Tibial nerve (tissue), 4 donors: ENCODE measurements at regions not wholly inside any gene's neighbourhood (a gene's known extent, or its start where the extent isn't known, plus 50 kb on each side); places are given as distances from the start of the nearest gene placed in this dataset.
"Not testable (repeated sequence)": the region's sequence is repeated elsewhere in the genome, so short reads cannot be mapped to it uniquely, and the experiment has no call there.

Experiments
- DNase-seq, 2 donors: peaks; one replicate each; pipeline ENCODE4 v3.0.0-alpha.2; 2019; ENCODE audit warnings: low spot score in 2 of 2
- H3K27ac ChIP-seq, 4 donors: fragments of 200-600 bp; sonication (generic) in 3 of 4; one replicate each; pipeline ENCODE4 v1.5.1; 2017 to 2019; ENCODE audit warnings: mild to moderate bottlenecking in 1 of 4
- H3K27me3 ChIP-seq, 2 donors: fragments of 200-600 bp; sonication (generic) in 1 of 2; one replicate each; pipeline versions ENCODE4 v1.5.1 to v1.6.0; 2017 to 2019
- H3K36me3 ChIP-seq, 3 donors: fragments of 200-600 bp; sonication (generic); one replicate each; pipeline ENCODE4 v1.5.1; 2018 to 2019
- H3K4me1 ChIP-seq, 4 donors: fragments of 200-600 bp; sonication (generic) in 3 of 4; one replicate each; pipeline ENCODE4 v1.5.1; 2017 to 2019
- H3K4me3 ChIP-seq, 4 donors: fragments of 200-600 bp; sonication (generic) in 3 of 4; one replicate each; pipeline ENCODE4 v1.5.1; 2017 to 2019; ENCODE audit warnings: mild to moderate bottlenecking in 1 of 4, moderate library complexity in 1 of 4
- H3K9me3 ChIP-seq, 4 donors: fragments of 200-600 bp; sonication (generic) in 3 of 4; one replicate each; pipeline ENCODE4 v1.5.1; 2017 to 2019
- EP300 ChIP-seq, 2 donors: sonication (generic); formaldehyde crosslinking; IDR thresholded peaks; one replicate each; pipeline ENCODE4 v1.6.1; 2017; ENCODE audit warnings: antibody characterized with exemption in 2 of 2, mild to moderate bottlenecking in 1 of 2
- POLR2A ChIP-seq, 2 donors: fragments of 450-650 bp; IDR thresholded peaks; one replicate each; pipeline ENCODE4 v1.6.1; 2017; ENCODE audit warnings: antibody characterized with exemption in 2 of 2, mild to moderate bottlenecking in 2 of 2, moderate library complexity in 2 of 2
- WGBS, 2 donors: methylation state at CpG; one replicate each; pipeline ENCODE4 v1.1.5; 2018; 5-methylcytosine and 5-hydroxymethylcytosine counted together
- TF ChIP-seq, protein P1 (sequence below), 5 experiments: fragments of 200-600 bp in 3 of 5; fragments of 450-650 bp in 2 of 5; sonication (generic) in 3 of 5; IDR thresholded peaks; one replicate each; pipeline ENCODE4 v1.5.1; 2016 to 2019; ENCODE audit warnings: antibody characterized with exemption in 5 of 5, mild to moderate bottlenecking in 3 of 5, moderate library complexity in 2 of 5

DNA sequence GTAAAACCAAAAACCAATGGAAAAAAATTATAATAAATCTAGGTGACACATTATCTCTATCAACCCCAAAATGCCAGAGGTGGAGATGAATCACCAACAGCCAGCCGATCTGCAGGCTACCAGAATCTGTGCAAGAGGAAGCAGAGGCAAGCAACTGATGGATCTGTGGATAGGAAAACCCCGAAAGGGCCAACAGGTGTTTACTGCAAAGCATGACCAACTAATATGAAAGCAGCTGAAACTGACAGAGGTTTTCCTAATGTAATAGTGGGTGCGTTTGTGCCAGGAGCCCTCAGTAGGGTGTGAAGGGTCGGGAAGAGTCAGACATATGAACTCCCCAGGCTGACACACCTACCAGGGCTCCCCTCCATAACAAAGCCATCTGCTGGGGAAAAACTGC lies 554.6 kb downstream of the RFC3 start:
- Histone ChIP-seq H3K4me1 (no peaks in the 10 kb centered on the region), H3K9me3 (no peaks in the 10 kb centered on the region), H3K4me3 (no peak overlapping the region), H3K36me3 (no peaks in the 10 kb centered on the region), H3K27me3 (no peaks in the 10 kb centered on the region), H3K27ac (no peak overlapping the region)
- WGBS, 2 donors = 76 to 80% methylated on average over 4 of the region's 4 CpGs
- no peak for TF ChIP-seq EP300 (IDR thresholded peaks at IDR 0.05)
- no peak for DNase-seq

DNA sequence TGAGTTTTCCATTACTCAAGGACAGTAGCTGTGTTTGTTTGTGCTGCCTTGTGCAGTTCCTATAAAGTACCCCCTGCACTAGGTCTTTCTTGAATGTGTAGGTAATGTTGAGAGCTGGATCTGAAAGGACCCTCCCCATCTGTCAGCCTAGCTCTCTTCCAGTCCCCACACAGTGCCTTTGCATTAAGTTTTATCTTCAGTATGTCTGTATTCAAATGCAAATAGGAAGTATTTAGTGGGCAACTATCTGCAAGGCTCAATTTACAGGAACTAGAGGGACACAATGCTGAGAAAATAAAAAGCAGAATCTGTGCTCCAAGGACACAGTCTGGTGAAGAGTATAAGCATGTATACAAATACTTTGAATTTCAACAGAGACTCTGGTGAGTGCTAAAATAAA lies 558.5 kb downstream of the RFC3 start:
- TF ChIP-seq POLR2A (IDR thresholded peaks at IDR 0.05) = no peak
- TF ChIP-seq, protein P1, sequence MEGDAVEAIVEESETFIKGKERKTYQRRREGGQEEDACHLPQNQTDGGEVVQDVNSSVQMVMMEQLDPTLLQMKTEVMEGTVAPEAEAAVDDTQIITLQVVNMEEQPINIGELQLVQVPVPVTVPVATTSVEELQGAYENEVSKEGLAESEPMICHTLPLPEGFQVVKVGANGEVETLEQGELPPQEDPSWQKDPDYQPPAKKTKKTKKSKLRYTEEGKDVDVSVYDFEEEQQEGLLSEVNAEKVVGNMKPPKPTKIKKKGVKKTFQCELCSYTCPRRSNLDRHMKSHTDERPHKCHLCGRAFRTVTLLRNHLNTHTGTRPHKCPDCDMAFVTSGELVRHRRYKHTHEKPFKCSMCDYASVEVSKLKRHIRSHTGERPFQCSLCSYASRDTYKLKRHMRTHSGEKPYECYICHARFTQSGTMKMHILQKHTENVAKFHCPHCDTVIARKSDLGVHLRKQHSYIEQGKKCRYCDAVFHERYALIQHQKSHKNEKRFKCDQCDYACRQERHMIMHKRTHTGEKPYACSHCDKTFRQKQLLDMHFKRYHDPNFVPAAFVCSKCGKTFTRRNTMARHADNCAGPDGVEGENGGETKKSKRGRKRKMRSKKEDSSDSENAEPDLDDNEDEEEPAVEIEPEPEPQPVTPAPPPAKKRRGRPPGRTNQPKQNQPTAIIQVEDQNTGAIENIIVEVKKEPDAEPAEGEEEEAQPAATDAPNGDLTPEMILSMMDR (IDR thresholded peaks at IDR 0.05) = no peak
- no peak for TF ChIP-seq EP300 (IDR thresholded peaks at IDR 0.05)
- no peaks in the 10 kb centered on the region for H3K9me3 ChIP-seq
- H3K4me3 ChIP-seq = no peak overlapping the region
- no peak overlapping the region for H3K27ac ChIP-seq
- DNase-seq = no peak
- no peaks in the 10 kb centered on the region for H3K36me3 ChIP-seq
- no peaks in the 10 kb centered on the region for H3K27me3 ChIP-seq
- H3K4me1 ChIP-seq = no peaks in the 10 kb centered on the region

DNA sequence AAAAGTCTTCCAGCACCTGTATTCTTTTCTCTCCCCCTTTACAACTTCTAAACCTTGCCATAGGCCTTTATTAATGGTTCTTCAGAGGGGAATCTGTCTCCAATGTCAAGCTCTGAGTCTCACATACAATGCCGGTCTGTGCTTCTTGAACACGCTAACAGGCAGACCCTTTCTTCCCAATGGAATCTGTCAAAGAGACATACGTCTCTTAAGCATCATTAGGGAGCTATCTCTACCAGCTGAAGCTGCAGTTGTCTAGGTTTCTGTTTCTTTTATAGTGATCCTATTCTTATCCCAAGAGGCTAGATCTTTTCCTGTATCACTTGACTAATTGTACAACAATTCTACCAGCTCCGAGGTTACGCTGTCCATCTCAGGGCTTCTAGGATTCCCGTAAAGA lies 560.8 kb upstream of the NBEA start:
- Histone ChIP-seq H3K36me3 (no peaks in the 10 kb centered on the region), H3K4me1 (no peaks in the 10 kb centered on the region), H3K27me3 (no peaks in the 10 kb centered on the region), H3K4me3 (no peak overlapping the region), H3K27ac (no peak overlapping the region), H3K9me3 (no peaks in the 10 kb centered on the region)
- DNase-seq = no peak
- 60 to 63% methylated on average over 6 of the region's 6 CpGs for WGBS, 2 donors
- no peak for TF ChIP-seq POLR2A (IDR thresholded peaks at IDR 0.05)
- TF ChIP-seq, protein P1 (IDR thresholded peaks at IDR 0.05) = no peak
- no peak for TF ChIP-seq EP300 (IDR thresholded peaks at IDR 0.05)

- TF ChIP-seq EP300 (IDR thresholded peaks at IDR 0.05) = no peak
- TF ChIP-seq, protein P1 (IDR thresholded peaks at IDR 0.05) = no peak
- TF ChIP-seq POLR2A (IDR thresholded peaks at IDR 0.05) = no peak
- no peaks in the 10 kb centered on the region for H3K36me3 ChIP-seq
- no peak overlapping the region for H3K27ac ChIP-seq
- H3K9me3 ChIP-seq = no peaks in the 10 kb centered on the region
- WGBS, 2 donors = 50 to 80% methylated on average over 3 of the region's 3 CpGs
- no peak overlapping the region for H3K4me3 ChIP-seq
- H3K4me1 ChIP-seq = no peaks in the 10 kb centered on the region
- no peaks in the 10 kb centered on the region for H3K27me3 ChIP-seq
- no peak for DNase-seq
Measured at GRCh38 chr13:34383728-34384127, 558.3 kb upstream of the NBEA start.

DNA sequence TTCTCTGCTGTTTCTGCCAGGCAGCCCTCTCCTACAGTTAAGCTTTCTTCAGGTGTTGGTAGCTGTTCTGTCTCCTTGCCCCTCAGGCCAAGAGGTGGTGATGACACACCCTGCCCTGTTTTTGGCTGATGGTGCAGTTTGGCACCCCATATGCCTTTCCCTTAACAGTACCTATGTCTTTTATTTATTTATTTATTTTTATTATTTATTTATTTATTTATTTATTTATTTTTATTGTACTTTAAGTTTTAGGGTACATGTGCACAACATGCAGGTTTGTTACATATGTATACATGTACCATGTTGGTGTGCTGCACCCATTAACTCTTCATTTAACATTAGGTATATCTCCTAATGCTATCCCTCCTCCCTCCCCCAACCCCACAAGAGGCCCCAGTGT lies 555.8 kb upstream of the NBEA start:
- H3K4me1 ChIP-seq, H3K4me3 ChIP-seq, H3K27me3 ChIP-seq, H3K36me3 ChIP-seq, H3K9me3 ChIP-seq, DNase-seq, H3K27ac ChIP-seq: not testable (repeated sequence)

DNA sequence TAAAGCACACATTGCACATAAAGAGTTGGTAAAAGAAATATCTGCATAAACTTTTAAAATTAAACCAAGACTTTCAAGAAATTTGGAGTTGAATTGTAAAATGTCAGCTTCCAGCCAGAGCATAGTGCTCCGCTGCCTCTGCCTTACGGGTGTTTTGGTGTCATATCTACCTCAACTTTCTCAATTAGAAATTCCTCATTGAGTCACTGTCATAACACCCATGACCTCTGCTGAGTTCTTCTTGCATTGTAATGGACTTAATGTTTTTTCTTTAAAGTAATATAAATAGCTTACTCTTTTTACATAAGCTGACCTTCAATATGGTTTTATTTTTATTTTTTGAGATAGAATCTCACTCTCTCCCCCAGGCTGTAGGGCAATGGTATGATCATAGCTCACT lies 551.0 kb upstream of the NBEA start:
- TF ChIP-seq EP300 (IDR thresholded peaks at IDR 0.05) (no peak), POLR2A (IDR thresholded peaks at IDR 0.05) (no peak)
- TF ChIP-seq, protein P1 (IDR thresholded peaks at IDR 0.05) = no peak
- Histone ChIP-seq H3K36me3 (no peaks in the 10 kb centered on the region), H3K4me3 (no peak overlapping the region), H3K4me1 (no peaks in the 10 kb centered on the region), H3K27me3 (no peaks in the 10 kb centered on the region), H3K9me3 (peaks cover 0 to 15% (median 3%) of the 10 kb centered on the region in 4 donors), H3K27ac (no peak overlapping the region)
- no peak for DNase-seq
- 92% methylated on average over 2 of the region's 2 CpGs for WGBS, 2 donors
